NCI-H2196 (cell line): ENCODE measurements at regions not wholly inside any gene's neighbourhood (a gene's known extent, or its start where the extent isn't known, plus 50 kb on each side); places are given as distances from the start of the nearest gene placed in this dataset.
A peak's percentile ranks its signal among the peaks of the same experiment; 100 is the strongest.
"Not testable (repeated sequence)": the region's sequence is repeated elsewhere in the genome, so short reads cannot be mapped to it uniquely, and the experiment has no call there.

Source experiments
- DNase-seq: peaks from one replicate; lab custom pipeline; 2025; ENCODE audit not compliant: unreplicated experiment; lab: John Stamatoyannopoulos, UW

DNA sequence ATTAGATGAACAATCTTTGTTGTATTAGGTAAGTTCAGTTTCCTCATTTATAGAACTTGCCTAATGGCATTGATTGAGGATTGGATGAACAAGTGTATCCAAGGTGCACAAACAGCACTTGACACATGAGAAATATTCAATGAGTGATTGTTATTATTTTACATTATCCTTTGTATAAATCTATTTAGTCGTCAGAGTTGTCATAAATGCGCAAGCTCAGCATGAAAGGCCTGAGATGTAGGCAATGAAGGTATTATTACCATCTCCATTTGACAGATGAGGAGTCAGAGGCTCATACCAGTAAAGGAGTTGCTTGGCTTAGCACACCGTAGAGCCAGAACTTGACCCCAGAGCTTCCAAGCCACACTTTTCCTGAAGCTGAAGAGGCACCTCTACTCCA lies 291.4 kb downstream of the C1D start:
- no peak for DNase-seq

GRCh38 chr2:67772216-67773170 lies 290.3 kb downstream of the C1D start:
- DNase-seq = no peak

- DNase-seq = no peak
Observed at GRCh38 chr2:67773851-67774250, 289.0 kb downstream of the C1D start.

GRCh38 chr2:67776276-67776675 lies 286.5 kb downstream of the C1D start:
- DNase-seq = no peak

DNA sequence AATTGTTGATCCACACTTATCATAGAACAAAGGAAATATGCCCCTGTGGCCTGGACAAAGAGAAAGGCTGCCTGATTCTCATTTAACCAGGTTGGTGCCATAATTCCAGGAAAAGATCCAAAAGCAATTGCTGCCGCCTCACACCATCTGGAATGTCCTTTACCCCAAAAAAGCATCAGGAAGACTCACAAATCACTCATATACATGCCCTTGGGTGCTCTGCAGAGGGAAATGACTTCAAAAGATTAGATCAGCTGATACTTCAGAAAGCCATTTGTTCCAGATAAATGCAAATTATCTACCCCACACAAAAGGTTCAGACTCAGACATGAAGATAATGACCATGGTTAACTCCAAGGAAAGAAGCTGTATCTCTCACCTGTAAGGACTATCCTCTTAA lies 285.8 kb downstream of the C1D start:
- DNase-seq = no peak

- DNase-seq = no peak
Observed at GRCh38 chr2:67777836-67778429, 284.9 kb downstream of the C1D start.

- not testable (repeated sequence) for DNase-seq
Observed at GRCh38 chr2:67780841-67781240, 282.0 kb downstream of the C1D start.

GRCh38 chr2:67782443-67782842 lies 280.4 kb downstream of the C1D start:
- DNase-seq = no peak

DNA sequence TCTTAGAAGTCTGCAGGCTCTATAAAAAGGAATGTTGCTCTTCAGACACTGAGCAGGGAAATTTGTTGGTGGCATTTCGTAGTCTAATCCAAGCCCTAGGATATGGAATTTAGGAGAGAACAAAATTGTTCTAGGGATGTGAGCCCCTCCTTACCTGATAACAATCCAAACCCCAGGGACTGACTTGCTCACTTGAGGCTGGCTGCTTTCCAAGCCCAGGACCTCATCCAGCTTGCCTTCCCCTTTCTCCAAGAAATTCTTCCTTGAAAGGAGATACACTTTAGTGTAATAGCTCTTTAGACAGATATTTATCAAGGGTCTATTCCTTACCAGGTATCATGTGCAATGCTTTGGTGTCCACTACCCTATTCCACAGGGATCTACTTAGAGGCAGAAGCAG lies 279.8 kb downstream of the C1D start:
- DNase-seq = no peak

DNA sequence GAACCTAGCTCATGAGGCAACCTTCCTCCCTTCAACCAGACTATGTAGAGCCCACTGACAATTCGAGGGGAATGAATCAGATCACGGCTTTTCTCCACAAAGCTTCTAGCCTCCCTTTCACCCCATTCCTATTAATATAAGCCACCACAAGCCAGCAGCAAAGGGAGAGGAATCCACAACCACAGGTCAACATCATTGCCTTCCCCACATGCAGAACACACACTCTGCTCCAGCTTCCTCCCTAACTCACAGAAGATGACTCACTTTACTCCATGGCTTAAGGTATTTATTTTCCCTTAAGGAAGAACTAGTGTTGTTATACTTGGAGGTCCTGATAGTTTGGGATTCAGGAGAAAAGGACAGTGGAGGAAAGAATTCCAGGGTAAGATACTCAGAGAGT lies 272.2 kb downstream of the C1D start:
- DNase-seq = no peak

DNA sequence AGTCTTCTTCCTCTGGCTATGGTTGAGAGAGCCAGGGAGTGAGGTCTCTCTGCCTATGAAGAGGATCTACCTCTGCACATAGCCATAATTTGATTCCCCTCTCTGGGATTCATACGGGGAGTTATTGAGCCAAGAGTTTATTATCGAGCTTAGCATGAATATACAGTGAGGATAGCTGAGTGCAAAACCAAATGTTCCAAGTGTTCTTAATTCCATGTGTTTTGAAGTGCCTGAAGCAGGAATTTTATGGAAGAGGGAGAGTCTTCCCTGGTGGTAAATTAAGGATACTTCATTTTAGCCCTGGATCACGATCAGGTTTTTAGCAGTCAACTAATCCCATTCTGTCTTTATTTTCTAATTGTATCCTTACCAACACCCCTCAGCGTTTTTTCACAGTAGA lies 270.6 kb downstream of the C1D start:
- no peak for DNase-seq

DNA sequence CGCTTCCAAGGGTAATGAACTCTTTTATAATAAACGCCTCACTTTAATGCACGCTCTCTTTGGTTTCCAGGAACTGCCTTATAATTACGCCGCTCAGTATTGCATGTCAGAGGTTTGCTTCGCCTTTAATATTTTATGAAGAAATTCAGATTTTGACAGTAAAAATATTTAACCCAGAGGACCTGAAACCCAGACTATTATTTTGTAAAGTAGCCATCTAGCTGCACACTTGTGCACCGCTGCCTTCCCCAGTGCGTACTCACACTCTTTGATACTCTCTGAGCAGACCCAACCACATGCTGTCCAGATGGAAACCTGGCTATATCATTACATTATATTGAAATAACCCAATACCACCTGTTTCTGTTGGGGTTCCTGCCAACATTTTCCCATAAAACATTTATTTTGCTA lies 270.1 kb downstream of the C1D start:
- DNase-seq = peak; percentile 4

DNA sequence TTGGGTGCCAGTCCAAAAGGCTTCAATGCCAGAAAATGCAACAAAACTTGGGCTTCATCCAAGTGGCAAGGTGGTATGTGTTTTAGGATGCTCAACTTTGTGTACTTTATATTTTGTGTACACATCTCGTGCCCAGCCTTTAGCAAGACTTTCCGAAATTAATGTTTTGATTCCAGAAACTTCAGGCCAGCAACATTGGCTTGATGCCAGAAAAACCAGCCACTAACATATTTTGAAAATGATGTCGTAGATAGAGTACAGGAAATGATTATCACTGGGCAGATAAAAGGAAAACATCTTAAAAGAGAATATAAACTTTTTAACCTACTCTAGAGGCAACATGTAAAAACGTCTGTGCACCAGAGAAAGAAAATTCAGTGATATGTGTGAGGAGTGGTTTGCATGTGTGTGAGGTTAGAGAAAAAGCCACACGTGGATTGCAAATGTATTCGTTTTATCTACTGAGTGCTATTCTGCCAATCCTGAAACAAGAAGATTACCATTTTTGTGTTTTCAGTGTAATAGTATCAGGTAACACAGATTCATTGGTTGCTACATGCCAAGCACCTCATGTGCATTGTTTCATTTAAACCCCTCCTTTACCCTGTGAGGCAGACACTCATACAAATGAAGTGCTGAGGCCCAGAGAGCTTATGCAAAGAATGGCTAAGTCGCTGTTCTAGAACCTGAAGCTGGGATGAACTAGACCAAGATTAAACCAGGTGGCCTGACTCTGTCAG lies 264.8 kb downstream of the C1D start:
- peak; percentile 24 for DNase-seq

GRCh38 chr2:67798541-67799160 lies 264.2 kb downstream of the C1D start:
- DNase-seq = no peak

- no peak for DNase-seq
Observed at GRCh38 chr2:67799886-67800285, 262.9 kb downstream of the C1D start.

DNA sequence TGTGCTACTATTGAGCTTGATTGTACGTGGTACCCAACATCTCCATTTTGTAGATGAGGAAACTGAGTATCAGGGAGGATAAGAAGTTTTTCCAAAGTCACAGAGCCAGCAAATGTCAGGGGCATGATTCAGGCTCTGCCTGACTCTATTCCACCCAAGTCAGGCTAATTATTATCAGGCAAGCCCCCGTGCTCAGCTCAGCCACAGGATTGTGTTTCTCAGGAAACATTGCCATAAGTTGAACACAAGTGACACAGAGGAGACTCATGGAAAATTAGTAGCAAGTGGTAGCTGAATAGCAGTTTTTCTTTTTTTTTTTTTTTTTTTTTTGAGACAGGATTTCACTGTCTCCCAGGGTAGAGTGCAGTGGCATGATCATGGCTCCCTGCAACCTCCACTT lies 260.5 kb downstream of the C1D start:
- no peak for DNase-seq

GRCh38 chr2:67802824-67803223 lies 260.0 kb downstream of the C1D start:
- DNase-seq = no peak

DNA sequence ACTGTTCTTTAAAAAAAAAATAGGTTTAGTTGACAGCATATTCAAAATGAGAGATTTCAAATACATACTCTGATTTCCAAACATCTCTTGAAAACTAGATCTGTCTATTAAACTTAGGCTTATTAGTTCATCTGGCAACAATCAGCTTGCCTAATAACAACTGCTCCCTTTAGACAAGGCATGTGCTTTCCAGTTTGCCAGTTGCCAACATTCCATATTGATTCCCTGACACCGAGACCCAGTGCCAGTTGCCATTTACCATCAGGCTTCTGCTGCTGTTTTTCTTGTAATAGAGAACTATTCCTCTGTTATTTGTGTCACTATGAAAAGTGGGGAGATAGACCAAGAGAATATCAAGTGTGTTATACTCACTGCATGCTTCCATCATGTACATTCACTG lies 256.0 kb downstream of the C1D start:
- DNase-seq = no peak

DNA sequence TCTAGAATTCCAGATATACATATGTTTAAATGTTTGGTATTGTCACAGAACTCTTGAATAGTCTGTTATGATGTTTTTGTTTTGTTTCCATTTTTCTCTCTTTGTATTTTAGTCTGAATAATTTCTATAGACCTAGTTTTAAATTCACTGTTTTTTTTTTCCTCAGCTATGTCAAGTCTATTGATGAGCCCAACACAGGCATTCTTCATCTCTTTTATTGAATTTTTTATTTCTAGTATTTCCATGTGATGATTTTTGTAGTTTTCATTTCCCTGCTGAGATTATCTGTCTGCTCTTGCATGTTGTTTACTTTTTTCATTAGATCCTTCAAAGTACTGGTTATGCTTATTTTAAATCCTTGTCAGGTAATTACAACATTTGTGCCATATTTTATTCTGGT lies 254.7 kb downstream of the C1D start:
- no peak for DNase-seq

DNA sequence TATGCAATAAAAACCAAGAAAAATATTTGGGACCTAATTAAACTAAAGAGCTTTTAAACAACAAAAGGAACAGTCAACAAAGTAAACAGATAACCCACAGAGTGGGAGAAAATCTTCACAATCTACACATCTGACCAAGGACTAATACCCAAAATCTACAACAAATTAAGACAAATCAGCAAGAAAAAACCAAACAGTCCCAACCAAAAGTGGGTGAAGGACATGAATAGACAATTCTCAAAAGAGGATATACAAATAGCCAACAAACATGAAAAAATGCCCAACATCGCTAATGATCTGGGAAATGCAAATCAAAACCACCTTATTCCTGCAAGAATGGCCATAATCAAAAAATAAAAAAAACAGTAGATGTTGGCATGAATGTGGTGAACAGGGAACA lies 250.1 kb downstream of the C1D start:
- no peak for DNase-seq

GRCh38 chr2:67823726-67824125 lies 239.1 kb downstream of the C1D start:
- no peak for DNase-seq
